ENCODE measurements at regions not wholly inside any gene's neighbourhood (a gene's known extent, or its start where the extent isn't known, plus 50 kb on each side); places are given as distances from the start of the nearest gene placed in this dataset.

DNA sequence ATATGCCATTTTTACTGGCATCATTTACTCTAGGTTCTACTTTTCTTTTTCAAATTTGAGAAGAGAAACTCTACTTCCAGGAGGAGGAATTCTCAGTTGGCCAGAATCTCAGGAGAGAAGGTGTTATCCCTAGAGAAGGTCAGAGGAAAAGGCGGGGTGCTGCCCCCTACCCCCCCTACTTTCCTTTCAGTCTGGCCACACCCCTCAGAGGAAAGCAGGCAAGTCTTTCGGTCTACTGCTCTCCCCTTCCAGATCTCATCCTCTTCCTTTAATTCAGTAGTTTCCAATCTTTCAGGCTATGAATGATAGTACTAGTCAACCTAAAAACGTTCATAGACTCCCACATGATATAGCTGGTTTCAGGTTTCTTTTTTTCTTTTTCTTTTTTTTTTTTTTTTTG lies 366.5 kb upstream of the TBL1XR1 start:
- no peaks in the 10 kb centered on the region for H3K9me3 ChIP-seq (ENCODE audit: low read depth)
- no peaks in the 10 kb centered on the region for H3K4me1 ChIP-seq (ENCODE audit: low read depth)
- no peaks in the 10 kb centered on the region for H3K36me3 ChIP-seq
- no peaks in the 10 kb centered on the region for H3K27me3 ChIP-seq
- no peak overlapping the region for H3K27ac ChIP-seq
- no peak overlapping the region for H3K4me3 ChIP-seq
- DNase-seq (ENCODE audit: low read depth in 1 of 2, low spot score in 1 of 2): no peak
- TF ChIP-seq, protein P1, sequence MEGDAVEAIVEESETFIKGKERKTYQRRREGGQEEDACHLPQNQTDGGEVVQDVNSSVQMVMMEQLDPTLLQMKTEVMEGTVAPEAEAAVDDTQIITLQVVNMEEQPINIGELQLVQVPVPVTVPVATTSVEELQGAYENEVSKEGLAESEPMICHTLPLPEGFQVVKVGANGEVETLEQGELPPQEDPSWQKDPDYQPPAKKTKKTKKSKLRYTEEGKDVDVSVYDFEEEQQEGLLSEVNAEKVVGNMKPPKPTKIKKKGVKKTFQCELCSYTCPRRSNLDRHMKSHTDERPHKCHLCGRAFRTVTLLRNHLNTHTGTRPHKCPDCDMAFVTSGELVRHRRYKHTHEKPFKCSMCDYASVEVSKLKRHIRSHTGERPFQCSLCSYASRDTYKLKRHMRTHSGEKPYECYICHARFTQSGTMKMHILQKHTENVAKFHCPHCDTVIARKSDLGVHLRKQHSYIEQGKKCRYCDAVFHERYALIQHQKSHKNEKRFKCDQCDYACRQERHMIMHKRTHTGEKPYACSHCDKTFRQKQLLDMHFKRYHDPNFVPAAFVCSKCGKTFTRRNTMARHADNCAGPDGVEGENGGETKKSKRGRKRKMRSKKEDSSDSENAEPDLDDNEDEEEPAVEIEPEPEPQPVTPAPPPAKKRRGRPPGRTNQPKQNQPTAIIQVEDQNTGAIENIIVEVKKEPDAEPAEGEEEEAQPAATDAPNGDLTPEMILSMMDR (IDR thresholded peaks at IDR 0.05; ENCODE audit: low read depth, low read length): no peak

DNA sequence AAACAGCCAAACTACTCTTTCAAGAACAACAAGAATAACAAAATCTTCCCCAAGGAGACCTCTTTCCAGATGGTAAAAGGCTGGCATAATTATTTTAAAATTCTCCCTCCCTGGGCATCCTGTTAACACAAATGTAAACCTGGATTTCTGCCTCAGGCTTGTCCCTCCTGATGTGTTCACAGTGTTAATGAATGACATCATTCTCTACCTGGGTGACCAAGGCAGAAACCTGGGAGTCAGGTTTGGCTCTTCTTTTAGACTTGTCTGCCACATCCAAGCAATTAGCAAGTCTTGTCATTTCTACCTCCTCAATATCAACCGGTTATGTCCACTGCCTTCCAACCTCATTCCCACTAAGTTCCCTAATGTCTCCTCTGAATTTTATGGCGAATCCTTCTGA lies 368.7 kb upstream of the TBL1XR1 start:
- Histone ChIP-seq H3K4me1 (ENCODE audit: low read depth) (no peaks in the 10 kb centered on the region), H3K36me3 (no peaks in the 10 kb centered on the region), H3K27me3 (no peaks in the 10 kb centered on the region), H3K4me3 (no peak overlapping the region), H3K27ac (no peak overlapping the region), H3K9me3 (ENCODE audit: low read depth) (no peaks in the 10 kb centered on the region)
- DNase-seq (ENCODE audit: low read depth in 1 of 2, low spot score in 1 of 2): no peak
- TF ChIP-seq, protein P1 (IDR thresholded peaks at IDR 0.05; ENCODE audit: low read depth, low read length): no peak

DNA sequence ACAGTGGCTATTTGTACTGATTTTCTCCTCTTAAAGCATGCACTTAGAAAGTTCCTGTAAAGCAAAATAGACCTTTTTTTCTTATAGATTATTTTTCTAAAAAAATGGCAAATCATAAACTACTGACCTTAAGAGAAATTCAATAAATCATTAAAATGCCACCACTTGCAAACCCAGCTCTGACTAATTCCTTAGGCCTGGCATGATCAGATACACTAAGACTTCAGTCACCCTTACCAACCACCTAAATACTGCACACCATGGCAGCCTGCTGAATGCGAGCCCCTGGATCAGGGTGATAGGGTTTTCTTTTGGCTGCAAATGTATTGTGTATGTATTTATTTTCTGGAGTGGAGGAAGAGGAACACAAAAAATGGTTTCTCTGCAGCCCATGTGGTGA lies 370.6 kb upstream of the TBL1XR1 start:
- DNase-seq (ENCODE audit: low read depth in 1 of 2, low spot score in 1 of 2): no peak
- no peaks in the 10 kb centered on the region for H3K36me3 ChIP-seq
- TF ChIP-seq, protein P1 (IDR thresholded peaks at IDR 0.05; ENCODE audit: low read depth, low read length): no peak
- H3K9me3 ChIP-seq (ENCODE audit: low read depth): no peaks in the 10 kb centered on the region
- H3K4me3 ChIP-seq: no peak overlapping the region
- H3K4me1 ChIP-seq (ENCODE audit: low read depth): no peaks in the 10 kb centered on the region
- H3K27me3 ChIP-seq: no peaks in the 10 kb centered on the region
- H3K27ac ChIP-seq: no peak overlapping the region

DNA sequence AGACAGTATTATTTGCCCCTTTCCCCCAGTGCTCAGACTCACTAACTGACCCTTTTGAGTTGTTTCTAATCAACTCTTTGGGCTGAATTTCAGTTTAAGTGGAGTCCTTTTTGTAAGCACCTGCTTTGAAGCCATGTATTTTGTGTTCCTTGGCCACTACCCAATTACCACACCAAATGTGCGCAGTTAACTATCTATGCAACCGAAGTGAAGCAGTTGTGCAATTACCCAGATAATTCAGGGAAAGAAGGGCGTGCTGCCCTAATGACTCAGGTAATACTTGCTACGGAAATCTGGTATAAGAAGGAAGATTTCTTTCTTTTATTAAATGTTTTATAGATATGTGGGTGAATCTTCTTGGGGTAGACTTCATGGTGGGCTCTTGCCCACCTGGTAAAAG lies 371.9 kb upstream of the TBL1XR1 start:
- peak in 1 of 2 donors; percentile 60 for DNase-seq (ENCODE audit: low read depth in 1 of 2, low spot score in 1 of 2)
- no peaks in the 10 kb centered on the region for H3K36me3 ChIP-seq
- H3K9me3 ChIP-seq (ENCODE audit: low read depth): no peaks in the 10 kb centered on the region
- no peak overlapping the region for H3K27ac ChIP-seq
- no peak overlapping the region for H3K4me3 ChIP-seq
- TF ChIP-seq, protein P1 (IDR thresholded peaks at IDR 0.05; ENCODE audit: low read depth, low read length): no peak
- no peaks in the 10 kb centered on the region for H3K4me1 ChIP-seq (ENCODE audit: low read depth)
- H3K27me3 ChIP-seq: no peaks in the 10 kb centered on the region

DNA sequence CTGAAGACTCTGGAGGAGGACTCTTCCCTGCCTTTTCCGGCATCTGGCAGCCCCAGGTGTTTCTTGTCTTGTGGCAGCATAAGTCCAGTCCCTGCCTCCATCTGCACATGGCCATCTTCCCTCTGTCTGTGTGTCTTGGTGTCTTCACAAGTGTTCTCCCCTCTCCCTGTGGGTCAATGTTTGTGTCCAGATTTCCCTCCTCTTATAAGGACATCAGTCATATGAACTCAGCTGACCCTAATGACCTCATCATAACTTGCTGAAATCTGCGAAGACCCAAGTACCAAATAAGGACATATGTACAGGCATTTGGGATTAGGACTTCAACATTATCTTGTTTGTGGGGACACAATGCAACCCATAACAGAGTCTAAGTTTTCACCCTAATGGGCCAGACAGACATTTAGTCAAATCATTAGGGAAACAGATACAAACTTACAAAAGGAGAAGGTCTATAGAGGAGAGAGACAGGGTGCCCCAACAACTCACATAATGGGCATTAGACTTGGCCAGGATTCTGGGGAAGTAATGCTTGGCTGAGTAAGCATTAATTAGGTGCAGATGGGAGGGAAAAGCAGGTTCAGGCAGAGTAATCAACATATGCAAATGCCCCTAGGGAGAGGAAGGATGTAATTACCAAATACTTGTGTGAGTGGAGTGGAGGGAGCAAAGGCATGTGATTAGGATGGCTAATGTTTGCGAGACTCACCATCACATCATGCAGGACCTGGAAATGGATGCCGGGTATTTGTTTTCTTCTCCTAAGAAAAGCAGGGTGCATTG lies 372.8 kb upstream of the TBL1XR1 start:
- Histone ChIP-seq H3K36me3 (no peaks in the 10 kb centered on the region), H3K4me3 (no peak overlapping the region), H3K27ac (no peak overlapping the region), H3K4me1 (ENCODE audit: low read depth) (no peaks in the 10 kb centered on the region), H3K9me3 (ENCODE audit: low read depth) (no peaks in the 10 kb centered on the region), H3K27me3 (no peaks in the 10 kb centered on the region)
- TF ChIP-seq, protein P1 (IDR thresholded peaks at IDR 0.05; ENCODE audit: low read depth, low read length): no peak
- DNase-seq (ENCODE audit: low read depth in 1 of 2, low spot score in 1 of 2): no peak
